Stomach (tissue), 8 donors: ENCODE measurements at regions not wholly inside any gene's neighbourhood (a gene's known extent, or its start where the extent isn't known, plus 50 kb on each side); places are given as distances from the start of the nearest gene placed in this dataset.
"Not testable (repeated sequence)": the region's sequence is repeated elsewhere in the genome, so short reads cannot be mapped to it uniquely, and the experiment has no call there.

Source experiments
- DNase-seq, 2 donors: peaks; one replicate each; pipeline versions ENCODE4 v3.0.0 to v3.0.0-alpha.2; 2013 to 2019
- H3K27ac ChIP-seq, 5 donors: fragments of 200-600 bp in 4 of 5; sonication (generic) in 4 of 5; one replicate each; pipeline ENCODE4 v1.5.1; 2013 to 2019; ENCODE audit warnings: mild to moderate bottlenecking in 1 of 5, moderate library complexity in 1 of 5
- H3K27me3 ChIP-seq, 3 donors: fragments of 200-600 bp; sonication (generic); one replicate each; pipeline ENCODE4 v1.5.1; 2017 to 2019; ENCODE audit warnings: mixed run types in 1 of 3
- H3K36me3 ChIP-seq, 4 donors: fragments of 200-600 bp; sonication (generic); 1 replicate in 3 of 4; 2 replicates in 1 of 4; pipeline ENCODE4 v1.5.1; 2016 to 2019
- H3K4me1 ChIP-seq, 4 donors: fragments of 200-600 bp; sonication (generic); one replicate each; pipeline ENCODE4 v1.5.1; 2016 to 2019
- H3K4me3 ChIP-seq, 4 donors: fragments of 200-600 bp; sonication (generic) in 3 of 4; one replicate each; pipeline ENCODE4 v1.5.1; 2016 to 2019; ENCODE audit warnings: mild to moderate bottlenecking in 1 of 4
- H3K9me3 ChIP-seq, 4 donors: fragments of 200-600 bp; sonication (generic); one replicate each; pipeline ENCODE4 v1.5.1; 2016 to 2019
- CTCF ChIP-seq, 7 experiments: fragments of 450-650 bp in 4 of 7; fragments of 200-600 bp in 3 of 7; sonication (generic) in 3 of 7; IDR thresholded peaks; one replicate each; pipeline ENCODE4 v1.5.1; 2016 to 2019; ENCODE audit warnings: antibody characterized with exemption in 7 of 7, control low read depth in 2 of 7, mild to moderate bottlenecking in 1 of 7
- EP300 ChIP-seq: sonication (generic); formaldehyde crosslinking; IDR thresholded peaks from one replicate; pipeline ENCODE4 v1.6.1; 2017; ENCODE audit warnings: antibody characterized with exemption
- POLR2A ChIP-seq, 4 donors: fragments of 450-650 bp; IDR thresholded peaks; one replicate each; pipeline ENCODE4 v1.6.1; 2016; ENCODE audit warnings: antibody characterized with exemption in 4 of 4, control low read depth in 2 of 4, mild to moderate bottlenecking in 1 of 4, moderate library complexity in 1 of 4
- POLR2AphosphoS5 ChIP-seq, 3 donors: sonication (generic); formaldehyde crosslinking; IDR thresholded peaks; one replicate each; pipeline ENCODE4 v1.6.1; 2016; ENCODE audit warnings: antibody characterized with exemption in 3 of 3
- WGBS, 5 donors: extraction: QIAGEN DNeasy Blood & Tissue Kit in 3 of 5; methylation state at CpG; one replicate each; pipeline versions ENCODE4 v1.1.5 to v1.1.7; 2013 to 2018; 5-methylcytosine and 5-hydroxymethylcytosine counted together
- intact Hi-C: fragments of 100-400 bp; cut with DNase I; formaldehyde crosslinking; loops from one replicate; pipeline ENCODE4 v1.15.1; 2023; ENCODE audit warnings: low total_unique reads
- donor health status: healthy with polysubstance abuse.
- donor health status: Bipolar disorder and iron deficiency.
- donor health status: healthy.

- no peak overlapping the region for H3K4me3 ChIP-seq
- no peak for DNase-seq
- H3K36me3 ChIP-seq, result no peaks in the 10 kb centered on the region
- H3K4me1 ChIP-seq, result no peaks in the 10 kb centered on the region
- no peak for TF ChIP-seq POLR2A (IDR thresholded peaks at IDR 0.05)
- no peak for TF ChIP-seq EP300
- TF ChIP-seq POLR2AphosphoS5 (IDR thresholded peaks at IDR 0.05), result no peak
- no peak for TF ChIP-seq CTCF (IDR thresholded peaks at IDR 0.05)
- intact Hi-C loops, result no loop called here
- H3K27me3 ChIP-seq, result no peaks in the 10 kb centered on the region
- H3K27ac ChIP-seq, result no peak overlapping the region
- H3K9me3 ChIP-seq, result peaks cover 0 to 33% (median 10%) of the 10 kb centered on the region in 4 donors
Measured at GRCh38 chr3:104018541-104018940, 1348.2 kb upstream of the ALCAM start.

- Histone ChIP-seq H3K36me3 (no peaks in the 10 kb centered on the region), H3K4me1 (no peaks in the 10 kb centered on the region), H3K27ac (no peak overlapping the region), H3K9me3 (peaks cover 0 to 19% (median 2%) of the 10 kb centered on the region in 4 donors), H3K4me3 (no peak overlapping the region), H3K27me3 (no peaks in the 10 kb centered on the region)
- TF ChIP-seq POLR2AphosphoS5 (IDR thresholded peaks at IDR 0.05) (no peak), CTCF (IDR thresholded peaks at IDR 0.05) (no peak), EP300 (no peak), POLR2A (IDR thresholded peaks at IDR 0.05) (no peak)
- whole genome bisulfite sequencing, 5 donors, result 86 to 96% (median 88%) methylated on average over 1 of the region's 1 CpG
- no peak for DNase-seq
- intact Hi-C loops, result no loop called here
Measured at GRCh38 chr3:104031598-104031997, 1335.1 kb upstream of the ALCAM start.

- H3K9me3 ChIP-seq, result peaks cover 0 to 19% (median 4%) of the 10 kb centered on the region in 4 donors
- no peaks in the 10 kb centered on the region for H3K4me1 ChIP-seq
- intact Hi-C loops, result no loop called here
- no peak overlapping the region for H3K4me3 ChIP-seq
- H3K27me3 ChIP-seq, result no peaks in the 10 kb centered on the region
- no peak for DNase-seq
- H3K36me3 ChIP-seq, result no peaks in the 10 kb centered on the region
- H3K27ac ChIP-seq, result no peak overlapping the region
- TF ChIP-seq EP300, result no peak
- no peak for TF ChIP-seq CTCF (IDR thresholded peaks at IDR 0.05)
- TF ChIP-seq POLR2A (IDR thresholded peaks at IDR 0.05), result no peak
- no peak for TF ChIP-seq POLR2AphosphoS5 (IDR thresholded peaks at IDR 0.05)
Measured at GRCh38 chr3:104032283-104032682, 1334.4 kb upstream of the ALCAM start.

- Histone ChIP-seq H3K36me3 (no peaks in the 10 kb centered on the region), H3K27ac (no peak overlapping the region), H3K9me3 (peaks cover 0 to 5% (median 0%) of the 10 kb centered on the region in 4 donors), H3K27me3 (no peaks in the 10 kb centered on the region), H3K4me3 (no peak overlapping the region), H3K4me1 (no peaks in the 10 kb centered on the region)
- intact Hi-C loops, result no loop called here
- TF ChIP-seq POLR2A (IDR thresholded peaks at IDR 0.05) (no peak), CTCF (IDR thresholded peaks at IDR 0.05) (no peak), POLR2AphosphoS5 (IDR thresholded peaks at IDR 0.05) (no peak), EP300 (no peak)
- no peak for DNase-seq
Measured at GRCh38 chr3:104040896-104041295, 1325.8 kb upstream of the ALCAM start.

GRCh38 chr3:104043001-104043543 is 1323.6 kb upstream of the ALCAM start:
- H3K4me3 ChIP-seq, H3K4me1 ChIP-seq, DNase-seq, H3K27me3 ChIP-seq, intact Hi-C loops, H3K9me3 ChIP-seq, H3K36me3 ChIP-seq, H3K27ac ChIP-seq: not testable (repeated sequence)
- whole genome bisulfite sequencing, 5 donors, result 74 to 83% (median 80%) methylated on average over 5 of the region's 5 CpGs
